Prostate gland (tissue), 2 donors: ENCODE measurements at regions not wholly inside any gene's neighbourhood (a gene's known extent, or its start where the extent isn't known, plus 50 kb on each side); places are given as distances from the start of the nearest gene placed in this dataset.

Experiments
- CTCF ChIP-seq, 4 experiments: fragments of 200-600 bp in 2 of 4; fragments of 450-650 bp in 2 of 4; sonication (generic) in 2 of 4; IDR thresholded peaks; 1 replicate in 3 of 4; 2 replicates in 1 of 4; pipeline ENCODE4 v1.5.1; 2016 to 2019; ENCODE audit warnings: antibody characterized with exemption in 4 of 4, mild to moderate bottlenecking in 2 of 4, moderate library complexity in 2 of 4
- POLR2A ChIP-seq: fragments of 450-650 bp; IDR thresholded peaks from one replicate; pipeline ENCODE4 v1.6.1; 2016; ENCODE audit warnings: antibody characterized with exemption, mild to moderate bottlenecking

- TF ChIP-seq CTCF (IDR thresholded peaks at IDR 0.05) (no peak), POLR2A (no peak)
These were observed 462.9 kb upstream of the ADAMTS5 start for GRCh38 chr21:27429710-27430341.
